K562 (cell line): ENCODE measurements at regions not wholly inside any gene's neighbourhood (a gene's known extent, or its start where the extent isn't known, plus 50 kb on each side); places are given as distances from the start of the nearest gene placed in this dataset.

Experiments
- ATAC-seq: fragments of 200-7000 bp; cut with Tn5 transposase; 3 replicates; pipeline ENCODE4 v1.9.1; 2020; ENCODE audit warnings: moderate library complexity
- BruUV-seq: library from RNA; stranded (reverse); fragments of 400-500 nt; replicated peaks from 2 replicates; lab custom pipeline; 2021; lab: Mats Ljungman, UMichigan
- CTCF ChIA-PET: fragments of 300-600 bp; formaldehyde crosslinking; extraction: SDS; loops from one replicate; lab custom pipeline; 2021; ENCODE audit warnings: low intra/inter-chr PET ratio; lab: Yijun Ruan, JAX
- POLR2A ChIA-PET: fragments of 300-600, 350-650 bp; sonication (Branson Sonifier 250); formaldehyde crosslinking; extraction: SDS; loops from one replicate; lab custom pipeline; 2021; ENCODE audit warnings: antibody characterized with exemption, inconsistent platforms; lab: Yijun Ruan, JAX
- DNase-seq, 4 experiments: peaks; one replicate each; pipeline versions ENCODE4 v3.0.0 to v3.0.0-alpha.2; 2011 to 2018; ENCODE audit warnings: low spot score in 3 of 4, mixed read lengths in 3 of 4; ENCODE audit errors: extremely low read depth in 1 of 4
- FAIRE-seq: peaks from 2 replicates; lab custom pipeline; 2011; peaks lifted over from hg19 to GRCh38; lab: Jason Lieb, UNC
- H2AFZ ChIP-seq: 2 replicates; pipeline ENCODE4 v1.6.0; 2011; ENCODE audit warnings: low read depth, low read length, control low read depth, inconsistent platforms
- H3K27ac ChIP-seq: fragments of 200-600 bp; 3 replicates; pipeline ENCODE4 v1.8.0; 2011; ENCODE audit warnings: low read depth, mild to moderate bottlenecking, control low read depth, inconsistent platforms, low read length, moderate library complexity, mixed read lengths; ENCODE audit errors: extremely low read depth
- H3K27me3 ChIP-seq, 2 experiments: fragments of 300-600 bp in 1 of 2; 2 replicates in 1 of 2; 3 replicates in 1 of 2; pipeline versions ENCODE4 v1.6.0 to v1.8.0; 2011; ENCODE audit warnings: inconsistent platforms in 2 of 2, low read length in 2 of 2, mild to moderate bottlenecking in 1 of 2, mixed read lengths in 1 of 2, moderate library complexity in 1 of 2; ENCODE audit not compliant: control insufficient read depth in 2 of 2, insufficient read depth in 2 of 2
- H3K36me3 ChIP-seq: fragments of 300-600 bp; 3 replicates; pipeline ENCODE4 v1.8.0; 2011; ENCODE audit warnings: mild to moderate bottlenecking, low read length, inconsistent platforms; ENCODE audit not compliant: control insufficient read depth, insufficient read depth
- H3K4me1 ChIP-seq, 2 experiments: fragments of 200-600 bp in 1 of 2; replicated peaks in 1 of 2; 2 replicates in 1 of 2; 3 replicates in 1 of 2; pipeline versions ENCODE4 v1.5.1 to v1.8.0; 2011; ENCODE audit warnings: inconsistent platforms in 2 of 2, low read length in 2 of 2, mild to moderate bottlenecking in 1 of 2, mixed read lengths in 1 of 2, moderate library complexity in 1 of 2; ENCODE audit not compliant: control insufficient read depth in 2 of 2, insufficient read depth in 2 of 2
- H3K4me2 ChIP-seq: 2 replicates; pipeline ENCODE4 v1.6.1; 2011; ENCODE audit warnings: low read length, control low read depth, inconsistent platforms, mixed read lengths; ENCODE audit not compliant: insufficient read depth
- H3K4me3 ChIP-seq: fragments of 200-600 bp; sonication (generic), shearing (Covaris generic); 2 replicates; pipeline ENCODE4 v1.5.1; 2016; ENCODE audit warnings: control low read depth, inconsistent platforms
- H3K79me2 ChIP-seq: fragments of 200-600 bp; 3 replicates; pipeline ENCODE4 v1.8.0; 2011; ENCODE audit warnings: low read length, inconsistent platforms; ENCODE audit not compliant: control insufficient read depth, insufficient read depth
- H3K9ac ChIP-seq, 2 experiments: 2 replicates each; pipeline versions ENCODE4 v1.6.0 to v1.6.1; 2011; ENCODE audit warnings: low read depth in 2 of 2, low read length in 2 of 2, control low read depth in 1 of 2, inconsistent platforms in 1 of 2, mild to moderate bottlenecking in 1 of 2, mixed read lengths in 1 of 2; ENCODE audit not compliant: insufficient read depth in 1 of 2
- H3K9me1 ChIP-seq: one replicate; pipeline ENCODE4 v1.6.0; 2011; ENCODE audit warnings: inconsistent platforms, mild to moderate bottlenecking, low read length, moderate library complexity; ENCODE audit not compliant: control insufficient read depth, insufficient read depth
- H3K9me3 ChIP-seq: replicated peaks from 2 replicates; pipeline ENCODE4 v1.5.1; 2011; ENCODE audit warnings: low read depth, low read length, inconsistent platforms; ENCODE audit not compliant: control insufficient read depth, insufficient read depth
- H4K20me1 ChIP-seq: replicated peaks from 2 replicates; pipeline ENCODE4 v1.6.1; 2011; ENCODE audit warnings: low read length, inconsistent platforms, mixed read lengths; ENCODE audit not compliant: control insufficient read depth, insufficient read depth
- ASH1L ChIP-seq: fragments of 450-650 bp; IDR thresholded peaks from 2 replicates; pipeline ENCODE4 v1.6.1; 2018; ENCODE audit warnings: borderline replicate concordance, mild to moderate bottlenecking, low read depth; ENCODE audit not compliant: partially characterized antibody
- BACH1 ChIP-seq: fragments of 200-800 bp; sonication (Bioruptor generic); IDR thresholded peaks from 2 replicates; pipeline ENCODE4 v1.6.1; 2016; ENCODE audit warnings: missing genetic modification characterization, missing compliant biosample characterization
- IRF1 ChIP-seq: sonication (generic); formaldehyde crosslinking; IDR thresholded peaks from 2 replicates; pipeline ENCODE4 v1.8.0; 2022; ENCODE audit warnings: missing genetic modification reagents, mild to moderate bottlenecking, borderline replicate concordance
- PTBP1 ChIP-seq: fragments of 200-400 bp; formaldehyde crosslinking; IDR thresholded peaks from 2 replicates; pipeline ENCODE4 v1.6.1; 2017; ENCODE audit warnings: low read depth, low read length
- TAF1 ChIP-seq: IDR thresholded peaks from 2 replicates; pipeline ENCODE4 v1.6.1; 2011; ENCODE audit warnings: mild to moderate bottlenecking, low read length, moderate library complexity; ENCODE audit not compliant: insufficient read depth, control insufficient read depth, severe bottlenecking; ENCODE audit errors: extremely low read depth
- ZNF121 ChIP-seq: sonication (generic); formaldehyde crosslinking; conservative IDR thresholded peaks from 2 replicates; pipeline ENCODE4 v1.8.0; 2022; ENCODE audit warnings: missing genetic modification reagents
- ZNF583 ChIP-seq: fragments of 250-450 bp; sonication (Bioruptor Pico); IDR thresholded peaks from 2 replicates; pipeline ENCODE4 v1.4.0; 2020
- WGBS: fragments of 100-300 bp; shearing (Covaris generic); methylation state at CpG from one replicate; pipeline ENCODE4 v1.1.6; 2016; ENCODE audit warnings: low coverage, mixed read lengths; ENCODE audit not compliant: insufficient coverage; ENCODE audit errors: missing lambda C conversion rate; 5-methylcytosine and 5-hydroxymethylcytosine counted together
- in situ Hi-C: fragments of 300-500 bp; cut with MboI; formaldehyde crosslinking; loops from 4 replicates; pipeline ENCODE4 v1.15.0; 2018; ENCODE audit warnings: inconsistent platforms, mixed read lengths
- intact Hi-C: fragments of 100-400 bp; cut with micrococcal nuclease; formaldehyde crosslinking; loops from 2 replicates; pipeline ENCODE4 v1.14.2; 2022

GRCh38 chr4:54958236-54958635 lies 167.2 kb downstream of the KDR start:
- WGBS, result 1% methylated on average over 6 of the region's 6 CpGs
- intact Hi-C loops, result no loop called here
- H4K20me1 ChIP-seq, result no peaks in the 10 kb centered on the region
- H3K9me1 ChIP-seq, result peaks cover 5% of the 10 kb centered on the region
- no peak overlapping the region for H3K4me3 ChIP-seq
- no peak for ATAC-seq
- H3K36me3 ChIP-seq, result no peaks in the 10 kb centered on the region
- no peak overlapping the region for H3K9ac ChIP-seq
- H3K4me2 ChIP-seq, result no peak overlapping the region
- no peak for TF ChIP-seq IRF1 (CRISPR knock-in tag)
- no peak for TF ChIP-seq ZNF583 (CRISPR knock-in tag)
- no peak for TF ChIP-seq ASH1L
- no peak for TF ChIP-seq TAF1
- TF ChIP-seq BACH1 (tag), result no peak
- no peak for TF ChIP-seq ZNF121 (CRISPR knock-in tag)
- no peak for TF ChIP-seq PTBP1
- BruUV-seq, result no TSS peak
- no peak overlapping the region for H3K27ac ChIP-seq
- in situ Hi-C loops, result loop anchor here (10.0 kb wide), 1 partner anchor 263 kb away; no protein-coding TSS in a partner anchor
- FAIRE-seq, result no peak
- DNase-seq, result no peak
- no peaks in the 10 kb centered on the region for H3K27me3 ChIP-seq
- ChIA-PET POLR2A (no interaction called here), CTCF (no interaction called here)
- H3K4me1 ChIP-seq, result no peaks in the 10 kb centered on the region
- no peaks in the 10 kb centered on the region for H3K79me2 ChIP-seq
- H3K9me3 ChIP-seq, result no peaks in the 10 kb centered on the region
- no peak overlapping the region for H2AFZ ChIP-seq
